ENCODE measurements at regions not wholly inside any gene's neighbourhood (a gene's known extent, or its start where the extent isn't known, plus 50 kb on each side); places are given as distances from the start of the nearest gene placed in this dataset.

DNA sequence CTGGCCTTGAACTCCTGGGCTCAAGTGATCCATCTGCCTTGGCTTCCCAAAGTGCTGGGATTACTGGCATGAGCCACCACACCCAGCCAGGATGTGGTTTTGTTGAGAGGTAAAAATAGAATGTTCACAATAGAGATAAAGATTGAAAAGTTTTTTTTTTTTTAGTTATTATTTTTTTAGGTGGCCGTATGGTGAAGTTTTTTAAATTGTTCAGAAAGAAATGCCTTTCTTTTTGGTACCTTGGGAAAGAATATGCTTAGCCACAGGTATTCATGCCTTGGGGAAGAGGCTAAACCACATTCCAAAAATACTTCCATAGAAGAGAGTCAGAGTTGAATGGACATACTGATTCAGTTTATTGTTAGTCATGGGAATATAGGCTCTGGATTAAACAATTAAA, 143.4 kb downstream of the C11orf91 start:
- intact Hi-C loops (cut with DNase I; ENCODE audit: low total_unique reads), result no loop called here

DNA sequence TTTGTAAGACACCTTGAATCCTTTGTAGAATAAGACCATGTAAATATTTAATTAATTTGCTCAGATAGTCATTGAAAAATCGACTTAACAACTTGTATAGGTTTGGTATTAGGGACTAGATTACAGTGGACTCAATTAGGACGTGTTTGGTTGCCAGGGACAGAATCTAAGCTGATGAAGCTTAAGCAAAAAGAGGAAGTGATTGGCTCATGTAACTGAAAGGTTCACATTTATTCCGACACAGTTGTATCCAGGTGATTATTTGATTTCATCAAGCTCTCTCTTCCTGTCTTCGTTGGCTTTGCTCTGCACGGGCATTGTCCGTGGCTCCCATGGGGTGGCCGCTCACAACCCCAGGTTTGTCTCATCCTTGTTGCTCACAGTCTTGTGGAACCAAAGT, 146.4 kb downstream of the C11orf91 start:
- Histone ChIP-seq H3K27me3 (no peaks in the 10 kb centered on the region), H3K4me3 (no peak overlapping the region), H3K27ac (no peak overlapping the region), H3K36me3 (ENCODE audit: low read depth, missing control alignments) (no peaks in the 10 kb centered on the region), H3K9me3 (no peaks in the 10 kb centered on the region), H3K4me1 (no peaks in the 10 kb centered on the region)
- DNase-seq, result no peak
- intact Hi-C loops (cut with DNase I; ENCODE audit: low total_unique reads), result no loop called here
- 92 to 95% methylated on average over 7 of the region's 7 CpGs for WGBS, 2 donors
- TF ChIP-seq CTCF (IDR thresholded peaks at IDR 0.05) (no peak), POLR2A (IDR thresholded peaks at IDR 0.05) (no peak)

More for the DNA sequence above, 143.4 kb downstream of the C11orf91 start:
- H3K27ac ChIP-seq, result no peak overlapping the region
- 20 to 65% methylated on average over 1 of the region's 1 CpG for WGBS, 2 donors
- H3K36me3 ChIP-seq (ENCODE audit: low read depth, missing control alignments), result no peaks in the 10 kb centered on the region
- no peaks in the 10 kb centered on the region for H3K9me3 ChIP-seq
- no peak for DNase-seq
- no peak overlapping the region for H3K4me3 ChIP-seq
- H3K4me1 ChIP-seq, result no peaks in the 10 kb centered on the region
- no peak for TF ChIP-seq POLR2A (IDR thresholded peaks at IDR 0.05)
- TF ChIP-seq CTCF (IDR thresholded peaks at IDR 0.05), result no peak
- H3K27me3 ChIP-seq, result no peaks in the 10 kb centered on the region

- intact Hi-C loops (cut with DNase I; ENCODE audit: low total_unique reads), result no loop called here
- Histone ChIP-seq H3K27ac (no peak overlapping the region), H3K27me3 (no peaks in the 10 kb centered on the region), H3K4me3 (no peak overlapping the region), H3K9me3 (no peaks in the 10 kb centered on the region), H3K4me1 (no peaks in the 10 kb centered on the region), H3K36me3 (ENCODE audit: low read depth, missing control alignments) (no peaks in the 10 kb centered on the region)
- whole genome bisulfite sequencing, 2 donors, result 69 to 89% methylated on average over 1 of the region's 1 CpG
- no peak for DNase-seq
- no peak for TF ChIP-seq POLR2A (IDR thresholded peaks at IDR 0.05)
- TF ChIP-seq CTCF (IDR thresholded peaks at IDR 0.05), result no peak
Measured at GRCh38 chr11:33553486-33553885, 147.1 kb downstream of the C11orf91 start.

DNA sequence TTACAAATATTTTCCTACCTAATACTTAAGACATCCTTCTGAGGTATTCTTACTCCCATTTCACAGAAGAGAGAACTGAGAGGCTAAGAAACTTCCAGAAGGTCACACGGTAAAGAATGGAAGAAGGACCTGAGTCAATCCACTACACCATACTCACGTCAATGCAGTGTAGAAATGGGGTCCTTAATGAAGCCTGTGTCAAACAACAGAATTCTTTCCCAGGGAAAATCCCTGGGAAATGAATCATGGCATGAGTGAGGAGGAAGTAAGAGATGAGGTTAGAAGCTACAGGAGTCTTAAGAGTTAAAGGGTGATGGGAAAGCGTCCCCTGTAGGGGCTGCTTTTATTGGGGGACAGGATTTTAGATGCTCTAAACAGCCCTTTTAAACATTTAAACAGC, 147.9 kb downstream of the C11orf91 start:
- intact Hi-C loops (cut with DNase I; ENCODE audit: low total_unique reads), result no loop called here
- H3K9me3 ChIP-seq, result no peaks in the 10 kb centered on the region
- H3K4me3 ChIP-seq, result no peak overlapping the region
- H3K36me3 ChIP-seq (ENCODE audit: low read depth, missing control alignments), result no peaks in the 10 kb centered on the region
- H3K27me3 ChIP-seq, result no peaks in the 10 kb centered on the region
- no peak for DNase-seq
- 94 to 98% methylated on average over 3 of the region's 3 CpGs for WGBS, 2 donors
- TF ChIP-seq CTCF (IDR thresholded peaks at IDR 0.05) (no peak), POLR2A (IDR thresholded peaks at IDR 0.05) (no peak)
- no peak overlapping the region for H3K27ac ChIP-seq
- H3K4me1 ChIP-seq, result no peaks in the 10 kb centered on the region

- no peaks in the 10 kb centered on the region for H3K4me1 ChIP-seq
- no peak overlapping the region for H3K4me3 ChIP-seq
- no peak for TF ChIP-seq POLR2A (IDR thresholded peaks at IDR 0.05)
- TF ChIP-seq CTCF (IDR thresholded peaks at IDR 0.05), result no peak
- H3K36me3 ChIP-seq (ENCODE audit: low read depth, missing control alignments), result no peaks in the 10 kb centered on the region
- H3K9me3 ChIP-seq, result no peaks in the 10 kb centered on the region
- intact Hi-C loops (cut with DNase I; ENCODE audit: low total_unique reads), result no loop called here
- 96% methylated on average over 3 of the region's 3 CpGs for WGBS, 2 donors
- no peaks in the 10 kb centered on the region for H3K27me3 ChIP-seq
- DNase-seq, result no peak
- H3K27ac ChIP-seq, result no peak overlapping the region
Measured at GRCh38 chr11:33551051-33551450, 149.6 kb downstream of the C11orf91 start.

Measured in testis (tissue), 2 donors.